Hematopoietic multipotent progenitor cell treated with erythropoietin and hydrocortisone succinate and interleukin-3 and kit ligand, for 8 days (in vitro differentiated cells): ENCODE measurements at regions not wholly inside any gene's neighbourhood (a gene's known extent, or its start where the extent isn't known, plus 50 kb on each side); places are given as distances from the start of the nearest gene placed in this dataset.
"Not testable (repeated sequence)": the region's sequence is repeated elsewhere in the genome, so short reads cannot be mapped to it uniquely, and the experiment has no call there.

Source experiments
- DNase-seq: peaks from one replicate; pipeline ENCODE4 v3.0.0-alpha.2; 2015

DNA sequence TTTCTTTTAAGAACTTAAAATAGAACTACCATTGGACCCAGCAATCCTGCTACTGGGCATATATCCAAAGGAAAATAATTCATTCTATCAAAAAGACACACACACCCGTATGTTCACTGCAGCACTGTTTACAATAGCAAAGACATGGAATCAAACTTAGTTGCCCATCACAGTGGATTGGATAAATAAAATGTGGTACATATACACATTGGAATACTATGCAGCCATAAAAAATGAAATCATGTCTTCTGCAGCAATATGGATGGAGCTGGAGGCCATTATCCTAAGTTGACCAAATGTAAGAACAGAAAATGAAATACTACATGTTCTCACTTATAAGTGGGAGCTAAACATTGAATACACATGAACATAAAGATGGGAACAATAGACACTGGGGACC is 585.3 kb upstream of the USP24 start:
- no peak for DNase-seq

- no peak for DNase-seq
Measured at GRCh38 chr1:55793856-55794255, 578.7 kb upstream of the USP24 start.

- no peak for DNase-seq
Measured at GRCh38 chr1:55792870-55793269, 577.7 kb upstream of the USP24 start.

DNA sequence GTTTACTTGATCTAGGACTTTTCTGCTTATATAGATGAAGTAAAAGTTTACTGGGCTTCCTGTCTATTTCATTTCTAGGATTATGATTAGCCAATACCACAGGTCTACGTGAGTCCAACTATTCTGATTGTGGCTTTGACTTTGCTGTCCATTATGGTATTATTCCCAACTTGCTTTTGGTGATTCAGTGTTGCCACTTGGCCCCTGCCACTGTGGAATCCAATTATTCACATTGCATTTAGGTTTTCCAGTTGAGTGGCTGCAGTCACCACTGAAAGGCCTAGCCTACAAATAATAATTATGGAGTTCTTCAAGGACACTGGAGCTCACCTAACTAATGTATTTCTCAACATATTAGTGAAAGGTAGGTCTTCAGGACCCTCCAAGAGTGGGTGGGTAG is 574.3 kb upstream of the USP24 start:
- no peak for DNase-seq

- DNase-seq = no peak
Measured at GRCh38 chr1:55786396-55786795, 571.2 kb upstream of the USP24 start.

- not testable (repeated sequence) for DNase-seq
Measured at GRCh38 chr1:55784941-55785450, 569.8 kb upstream of the USP24 start.

- DNase-seq = no peak
Measured at GRCh38 chr1:55781944-55782482, 566.8 kb upstream of the USP24 start.

GRCh38 chr1:55781003-55781402 is 565.8 kb upstream of the USP24 start:
- no peak for DNase-seq

DNA sequence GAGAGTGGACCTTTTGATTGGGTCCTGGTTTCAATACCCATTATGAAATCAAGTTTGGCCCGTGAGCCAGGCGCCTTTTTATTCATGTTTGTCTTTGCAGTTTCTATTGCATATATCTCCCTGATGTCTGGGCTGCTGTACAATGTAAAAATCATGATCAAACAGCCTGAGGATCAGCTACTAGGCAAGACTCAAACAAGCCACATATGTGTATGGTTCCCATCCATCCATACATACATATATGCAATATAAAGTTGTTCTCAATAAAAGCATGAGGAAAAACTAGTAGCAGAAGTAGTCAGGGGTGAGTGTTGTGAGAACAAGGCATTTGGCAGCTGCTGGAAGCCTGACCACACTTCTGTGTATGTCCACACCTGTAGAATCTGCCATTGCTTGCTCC is 562.4 kb upstream of the USP24 start:
- no peak for DNase-seq

GRCh38 chr1:55775007-55775406 is 559.8 kb upstream of the USP24 start:
- DNase-seq = no peak

GRCh38 chr1:55774446-55774845 is 559.3 kb upstream of the USP24 start:
- DNase-seq = no peak

- no peak for DNase-seq
Measured at GRCh38 chr1:55773211-55773940, 558.2 kb upstream of the USP24 start.

- DNase-seq = no peak
Measured at GRCh38 chr1:55768327-55768952, 553.3 kb upstream of the USP24 start.

- DNase-seq = no peak
Measured at GRCh38 chr1:55767171-55767570, 552.0 kb upstream of the USP24 start.

DNA sequence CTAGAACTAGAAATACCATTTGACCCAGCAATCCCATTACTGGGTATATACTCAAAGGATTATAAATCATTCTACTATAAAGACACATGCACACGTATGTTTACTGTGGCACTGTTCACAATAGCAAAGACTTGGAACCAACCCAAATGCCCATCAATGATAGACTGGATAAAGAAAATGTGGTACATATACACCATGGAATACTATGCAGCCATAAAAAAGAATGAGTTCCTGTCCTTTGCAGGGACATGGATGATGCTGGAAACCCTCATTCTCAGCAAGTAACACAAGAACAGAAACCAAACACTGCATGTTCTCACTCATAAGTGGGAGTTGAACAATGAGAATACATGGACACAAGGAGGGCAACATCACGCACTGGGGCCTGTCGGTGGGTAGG is 550.3 kb upstream of the USP24 start:
- not testable (repeated sequence) for DNase-seq

DNA sequence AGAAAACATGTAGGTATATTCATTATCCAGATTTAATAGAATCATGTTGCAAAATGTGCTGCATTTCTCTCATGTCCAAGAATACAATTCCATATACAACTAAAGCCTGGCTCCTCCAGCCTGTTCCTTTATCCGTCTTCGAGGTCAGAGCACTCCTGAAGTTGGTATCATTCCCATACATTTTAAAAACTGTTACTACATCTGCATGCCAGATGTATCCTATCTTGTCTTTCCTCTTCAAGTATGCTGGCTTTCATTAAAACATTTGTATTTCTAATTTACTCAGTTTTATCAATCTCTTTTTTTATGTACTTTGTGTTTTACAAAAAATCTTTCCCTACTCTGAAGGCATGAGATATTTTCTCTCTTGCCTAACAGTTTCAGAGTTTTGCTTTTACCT is 536.6 kb upstream of the USP24 start:
- no peak for DNase-seq

DNA sequence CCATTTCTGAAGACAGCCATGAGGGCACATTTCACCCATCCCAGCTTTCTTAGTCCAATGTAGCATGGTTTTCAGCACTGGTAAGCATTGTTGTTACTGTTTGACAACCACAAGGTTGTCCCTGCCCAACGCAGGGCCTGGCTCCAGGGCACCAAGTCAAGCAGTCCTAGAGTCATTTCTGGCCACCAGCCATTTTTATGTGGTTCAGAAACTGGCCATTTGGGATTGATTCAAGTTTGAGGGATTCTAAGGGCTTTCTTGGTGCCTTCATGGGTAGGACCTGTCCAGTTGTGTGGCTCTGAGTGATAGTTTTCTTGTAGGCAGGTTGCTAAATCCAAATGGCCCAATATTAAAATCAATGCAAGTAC is 535.4 kb upstream of the USP24 start:
- no peak for DNase-seq

DNA sequence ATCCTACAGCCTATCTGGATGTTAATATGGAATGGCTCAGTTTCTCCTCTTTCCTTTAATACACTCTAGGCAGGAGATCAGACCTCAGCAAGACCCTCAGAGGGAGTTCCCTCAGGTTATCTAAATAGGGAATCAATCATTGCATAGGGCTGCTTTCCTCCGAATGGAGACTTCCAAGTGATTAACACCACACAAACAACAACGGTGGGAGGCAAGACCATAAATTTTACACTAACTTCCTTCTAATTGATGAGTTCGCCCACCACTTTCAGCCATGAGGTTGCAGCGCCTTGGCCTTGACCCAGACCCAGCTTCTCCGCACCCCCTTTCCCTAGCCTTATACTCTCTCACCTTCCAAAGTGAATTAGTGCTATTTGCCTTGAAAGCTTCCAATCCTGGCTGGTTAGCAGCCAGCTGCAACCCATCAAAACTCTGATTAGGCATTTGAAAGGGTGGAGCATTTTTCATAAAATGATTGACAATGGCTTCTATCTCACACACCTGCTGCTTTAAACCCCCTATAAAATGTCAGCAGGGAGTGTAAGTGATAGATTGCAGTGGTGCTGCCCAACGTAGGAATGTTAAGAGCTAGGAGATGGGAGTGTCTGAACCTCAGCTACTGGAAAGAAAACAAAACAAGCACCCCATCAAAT is 534.9 kb upstream of the USP24 start:
- no peak for DNase-seq

GRCh38 chr1:55747408-55747841 is 532.3 kb upstream of the USP24 start:
- DNase-seq = no peak

DNA sequence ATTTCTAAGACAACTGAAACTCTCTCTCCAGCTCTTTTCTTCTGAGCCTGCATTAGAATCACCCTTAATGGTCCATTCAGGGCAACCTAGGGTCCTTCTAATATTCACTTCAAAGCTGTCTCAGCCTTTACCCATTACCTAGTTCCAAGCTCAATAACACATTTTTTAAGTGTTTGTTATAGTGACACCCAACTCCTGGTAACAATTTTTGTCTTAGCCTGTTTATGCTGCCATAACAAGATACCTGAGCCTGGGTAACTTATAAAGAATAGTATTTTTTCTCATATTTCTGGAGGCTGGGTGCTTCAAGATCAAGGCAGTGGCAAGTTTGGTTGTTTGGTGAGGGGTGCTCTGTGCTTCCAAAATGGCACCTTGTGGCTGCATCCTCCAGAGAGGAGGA is 531.5 kb upstream of the USP24 start:
- DNase-seq = no peak

- DNase-seq = no peak
Measured at GRCh38 chr1:55741516-55741915, 526.4 kb upstream of the USP24 start.

- no peak for DNase-seq
Measured at GRCh38 chr1:55735106-55735505, 519.9 kb upstream of the USP24 start.

DNA sequence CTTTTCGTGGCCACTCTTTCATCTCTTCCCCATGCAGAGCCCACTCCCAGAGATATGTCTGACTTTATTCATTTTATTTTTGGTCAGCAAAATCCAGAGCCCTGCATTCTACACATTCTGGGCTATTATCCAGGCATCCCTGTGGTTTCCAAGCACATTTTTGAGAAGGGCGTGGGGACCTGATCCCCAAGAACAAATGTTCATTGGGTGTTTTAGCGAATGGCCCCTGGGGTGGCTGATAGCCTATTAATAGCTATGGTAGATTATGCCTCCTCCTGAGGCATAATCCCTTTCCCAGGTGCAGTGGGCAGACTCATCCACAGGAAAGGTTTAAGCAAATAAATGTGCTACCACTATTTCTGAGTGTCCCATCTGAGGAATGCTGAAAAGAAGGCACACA is 511.8 kb upstream of the USP24 start:
- DNase-seq = no peak

DNA sequence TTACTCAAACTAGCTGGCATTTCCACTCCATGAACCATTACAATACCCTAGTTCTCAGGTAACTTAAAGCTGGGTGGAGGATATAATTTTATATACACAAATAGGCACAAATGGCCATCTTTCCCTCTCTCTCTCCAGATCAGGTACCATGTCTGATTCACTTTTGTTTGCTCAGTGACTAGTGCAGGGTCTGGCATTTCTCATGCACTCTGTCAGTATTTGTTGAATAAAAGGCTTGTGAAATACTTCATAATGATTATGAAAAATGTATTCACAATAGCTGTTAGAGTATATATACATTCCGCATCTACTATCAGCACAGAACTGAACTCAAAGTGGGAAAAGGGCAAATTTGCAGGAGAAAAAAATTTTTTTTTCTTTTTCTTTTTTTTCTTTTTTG is 510.2 kb upstream of the USP24 start:
- DNase-seq = no peak
